ENCODE measurements at regions not wholly inside any gene's neighbourhood (a gene's known extent, or its start where the extent isn't known, plus 50 kb on each side); places are given as distances from the start of the nearest gene placed in this dataset.
A peak's percentile ranks its signal among the peaks of the same experiment; 100 is the strongest.
"Not testable (repeated sequence)": the region's sequence is repeated elsewhere in the genome, so short reads cannot be mapped to it uniquely, and the experiment has no call there.

DNA sequence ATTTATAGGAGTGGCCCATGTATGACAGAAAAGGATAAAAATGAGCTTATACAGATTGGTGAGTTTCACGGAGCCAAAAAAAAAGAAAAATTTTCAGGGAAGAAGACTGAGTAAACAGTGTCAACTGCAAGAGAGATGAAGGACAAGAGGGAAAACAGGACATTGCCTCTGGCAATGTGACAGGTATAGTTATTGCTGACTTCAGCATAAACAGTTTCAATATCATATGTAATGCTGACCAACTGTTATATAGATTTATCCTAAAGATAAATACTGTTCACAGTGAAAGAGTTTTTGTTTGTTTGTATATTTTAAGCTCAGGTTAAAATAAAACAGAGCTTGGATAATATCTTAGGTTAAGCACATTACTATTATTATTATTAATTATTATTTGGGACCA is 98.0 kb upstream of the FSIP2 start:
- DNase-seq (ENCODE audit: low read depth): no peak

GRCh38 chr2:185643434-185643833 is 95.2 kb upstream of the FSIP2 start:
- no peak for DNase-seq (ENCODE audit: low read depth)

DNA sequence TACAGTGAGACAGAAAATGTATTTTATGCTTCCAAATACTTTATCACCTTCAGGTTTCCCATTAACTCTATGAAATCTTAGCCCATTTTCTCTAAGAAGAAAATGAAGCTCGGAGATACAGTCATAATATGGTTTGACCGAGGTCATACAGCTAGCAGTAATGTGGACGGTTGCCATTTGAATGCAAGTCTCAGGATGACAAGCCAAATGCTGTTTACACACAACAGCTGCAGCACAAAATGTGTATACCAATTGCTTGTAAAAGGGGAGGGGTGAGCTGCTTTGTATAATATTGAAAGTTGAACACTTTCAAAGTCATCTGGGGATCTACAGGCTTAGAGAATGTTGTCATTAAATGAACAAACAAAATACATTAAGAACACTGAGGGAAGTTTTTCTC is 93.8 kb upstream of the FSIP2 start:
- no peak for DNase-seq (ENCODE audit: low read depth)

- peak; percentile 19 for DNase-seq (ENCODE audit: low read depth)
Measured at GRCh38 chr2:185645529-185645928, 93.1 kb upstream of the FSIP2 start.

- DNase-seq (ENCODE audit: low read depth): no peak
Measured at GRCh38 chr2:185658750-185659149, 79.9 kb upstream of the FSIP2 start.

DNA sequence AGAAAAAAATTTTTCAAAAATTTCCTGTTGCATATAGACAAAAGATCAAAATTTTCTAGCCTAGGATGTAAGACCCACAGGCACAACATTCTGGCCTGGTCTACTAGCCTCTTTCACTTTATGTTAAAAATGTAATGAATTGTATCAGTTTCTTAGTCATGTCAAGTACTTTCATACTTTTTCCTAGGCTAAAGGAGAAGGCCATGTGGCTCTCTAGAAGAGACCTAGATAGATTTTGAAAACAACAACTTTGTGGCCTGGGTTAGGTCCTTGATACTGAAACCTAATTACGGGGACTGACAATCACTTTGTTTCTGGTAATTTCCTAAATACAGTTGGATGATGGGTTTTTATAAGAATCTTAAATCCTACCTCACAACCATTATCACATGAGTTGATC is 74.8 kb upstream of the FSIP2 start:
- no peak for DNase-seq (ENCODE audit: low read depth)

DNA sequence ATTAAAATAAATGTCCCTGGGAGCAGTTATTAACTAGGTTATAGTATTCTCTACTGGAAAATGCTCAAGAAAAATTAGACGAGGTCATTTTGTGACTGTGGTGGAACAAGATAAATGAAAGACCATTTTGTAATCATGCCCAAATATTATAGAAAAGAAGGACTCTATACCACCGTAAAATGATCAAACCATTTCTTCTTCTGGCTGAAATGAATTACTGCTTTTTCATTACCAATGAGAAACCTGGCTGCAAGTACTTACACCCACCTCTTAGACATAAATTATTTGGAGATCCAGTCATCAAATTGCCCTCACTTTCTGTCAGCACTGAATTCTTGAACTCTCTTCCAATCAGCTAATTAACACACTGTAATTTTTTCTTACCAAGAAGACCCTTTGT is 74.2 kb upstream of the FSIP2 start:
- DNase-seq (ENCODE audit: low read depth): no peak

DNA sequence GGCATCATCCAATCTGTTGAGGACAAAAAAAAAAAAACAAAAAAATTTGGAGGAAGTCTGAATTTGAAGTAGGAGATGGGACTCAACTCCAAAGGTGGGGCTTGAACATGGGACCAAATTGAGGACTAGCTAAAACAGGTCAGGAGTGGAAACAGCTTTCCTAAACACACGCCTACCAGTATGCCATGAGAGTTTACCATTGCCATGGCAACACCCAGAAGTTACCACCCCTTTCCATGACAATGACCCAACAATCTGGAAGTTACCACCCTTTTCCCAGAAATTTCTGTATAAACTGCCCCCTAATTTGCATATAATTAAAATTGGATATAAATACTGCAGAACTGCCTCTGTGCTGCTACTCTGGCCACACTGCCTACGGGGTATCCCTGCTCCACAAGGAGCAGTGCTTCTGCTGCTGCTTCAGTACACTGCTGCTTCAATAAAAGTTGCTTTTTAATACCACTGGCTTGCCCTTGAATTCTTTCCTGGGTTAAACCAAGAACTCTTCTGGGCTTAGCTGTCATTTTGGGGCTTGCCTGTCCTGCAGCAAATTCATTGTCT is 73.3 kb upstream of the FSIP2 start:
- no peak for DNase-seq (ENCODE audit: low read depth)

DNA sequence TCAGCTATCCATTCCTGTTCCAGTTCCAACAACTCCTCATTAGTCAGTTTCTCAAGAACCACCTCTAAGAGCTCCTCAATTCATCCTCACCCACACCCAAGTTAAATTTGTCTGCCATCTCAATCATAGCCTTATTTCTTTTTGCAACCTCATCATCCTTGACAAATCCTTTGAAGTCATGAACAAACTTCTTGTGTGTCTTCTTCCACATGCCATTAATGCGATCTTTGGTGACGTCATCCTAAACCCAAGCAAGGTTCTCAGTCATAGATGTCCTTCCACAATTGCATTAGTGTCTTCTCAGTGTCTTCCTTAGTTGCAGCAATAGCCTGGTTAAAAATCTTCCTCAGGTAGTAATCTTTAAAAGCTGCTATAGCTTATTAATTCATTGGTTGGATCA is 71.2 kb upstream of the FSIP2 start:
- no peak for DNase-seq (ENCODE audit: low read depth)

DNA sequence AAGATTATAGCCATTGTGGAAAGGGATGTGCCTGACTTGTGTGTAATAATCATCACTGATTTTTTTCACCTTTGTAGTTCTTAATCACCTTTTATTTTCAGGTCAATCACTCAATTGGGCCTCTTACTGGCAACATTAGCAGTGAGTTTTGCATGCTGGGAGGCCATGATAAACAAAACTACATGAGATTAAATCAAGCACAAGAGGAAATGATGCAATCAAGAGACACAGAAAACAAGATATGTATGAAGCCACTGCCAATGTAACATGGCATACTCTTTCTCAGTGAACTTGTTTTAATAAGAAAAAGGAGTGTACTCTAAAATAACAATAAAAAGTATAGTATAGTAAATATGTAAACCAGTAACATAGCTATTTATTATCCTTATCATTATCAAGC is 69.9 kb upstream of the FSIP2 start:
- peak; percentile 5 for DNase-seq (ENCODE audit: low read depth)

GRCh38 chr2:185674232-185674631 is 64.4 kb upstream of the FSIP2 start:
- DNase-seq (ENCODE audit: low read depth): no peak

GRCh38 chr2:185676316-185676715 is 62.3 kb upstream of the FSIP2 start:
- no peak for DNase-seq (ENCODE audit: low read depth)

GRCh38 chr2:185687001-185687400 is 51.6 kb upstream of the FSIP2 start:
- DNase-seq (ENCODE audit: low read depth): not testable (repeated sequence)

DNA sequence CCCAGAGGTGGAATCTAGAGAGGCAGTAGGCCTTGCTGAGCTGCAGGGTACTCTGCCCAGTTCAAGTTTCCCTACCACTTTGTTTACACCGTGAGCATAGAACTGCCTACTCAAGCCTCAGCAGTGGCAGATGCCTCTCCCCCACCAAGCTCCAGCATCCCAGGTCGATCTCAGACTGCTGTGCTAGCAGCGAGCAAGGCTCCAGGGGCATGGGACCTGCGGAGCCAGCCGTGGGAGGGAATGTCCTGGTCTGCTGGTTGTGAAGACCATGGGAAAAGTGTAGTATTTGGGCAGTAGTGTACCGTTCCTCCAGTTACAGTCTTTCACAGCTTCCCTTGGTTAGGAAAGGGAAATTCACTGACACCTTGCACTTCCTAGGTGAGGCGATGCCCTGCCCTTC is 50.6 kb upstream of the FSIP2 start:
- DNase-seq (ENCODE audit: low read depth): no peak

All from renal cortical epithelial cell (primary cell).